ENCODE measurements at regions not wholly inside any gene's neighbourhood (a gene's known extent, or its start where the extent isn't known, plus 50 kb on each side); places are given as distances from the start of the nearest gene placed in this dataset.

DNA sequence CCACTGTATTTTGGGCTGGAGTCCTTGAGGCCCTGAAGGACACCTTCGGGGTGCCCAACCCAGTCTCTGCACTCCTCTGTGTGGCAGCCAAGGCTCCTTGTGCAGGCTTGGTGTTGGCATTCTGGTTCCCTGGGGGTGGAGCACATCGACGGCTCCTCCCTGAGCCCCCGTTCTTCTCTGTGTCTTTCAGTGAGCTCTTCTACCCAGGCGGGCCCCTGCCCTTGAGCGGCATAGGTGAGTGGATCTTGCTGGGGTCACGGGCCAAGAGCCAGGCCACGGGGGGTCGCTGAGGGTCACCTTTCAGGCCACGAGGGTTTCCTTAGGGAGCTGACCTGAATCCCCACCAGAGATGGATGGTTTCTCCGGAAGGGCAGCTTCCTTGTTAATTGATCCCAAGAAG is 234.8 kb downstream of the SNRPN start:
- DNase-seq (ENCODE audit: low read depth, low spot score) (no peak), FAIRE-seq (no peak)
- Histone ChIP-seq H3K79me2 (ENCODE audit: control insufficient read depth, insufficient read depth, low read length) (no peaks in the 10 kb centered on the region), H3K4me3 (replicated peaks in 1 of 3; ENCODE audit: insufficient read depth in 1 of 3, low read depth in 1 of 3, low read length in 3 of 3) (no peak overlapping the region), H3K27me3 (ENCODE audit: control insufficient read depth in 2 of 2, insufficient read depth in 2 of 2, low read length in 2 of 2) (no peaks in the 10 kb centered on the region), H3K9ac (replicated peaks; ENCODE audit: extremely low read depth, insufficient read depth, low read length) (no peak overlapping the region), H3K9me3 (replicated peaks; ENCODE audit: control insufficient read depth, insufficient read depth, low read length) (peaks cover 8% of the 10 kb centered on the region), H3K27ac (ENCODE audit: insufficient read depth, low read depth, low read length) (no peak overlapping the region), H4K20me1 (replicated peaks; ENCODE audit: control insufficient read depth, extremely low read depth, insufficient read depth, low read length) (no peaks in the 10 kb centered on the region), H3K4me2 (ENCODE audit: insufficient read depth, low read length) (no peak overlapping the region), H3K36me3 (ENCODE audit: control insufficient read depth in 2 of 2, extremely low read depth in 1 of 2, insufficient read depth in 2 of 2, low read length in 2 of 2) (no peaks in the 10 kb centered on the region), H3K9me1 (replicated peaks; ENCODE audit: control insufficient read depth, extremely low read depth, insufficient read depth, low read length) (no peaks in the 10 kb centered on the region), H2AFZ (ENCODE audit: low read depth, low read length) (no peak overlapping the region), H3K4me1 (ENCODE audit: control insufficient read depth, extremely low read depth, insufficient read depth, low read length) (no peaks in the 10 kb centered on the region)
- POLR2A ChIA-PET: no interaction called here
- CTCF ChIA-PET: no interaction called here
- BruUV-seq (replicated peaks): no TSS peak
- TF ChIP-seq MYC (IDR thresholded peaks at IDR 0.05; ENCODE audit: low read depth, low read length) (no peak), POLR2A (IDR thresholded peaks at IDR 0.05; ENCODE audit: low read depth, low read length) (no peak), EZH2 (IDR thresholded peaks at IDR 0.05; ENCODE audit: borderline replicate concordance, low read depth, low read length, severe bottlenecking) (no peak), POLR2AphosphoS5 (IDR thresholded peaks at IDR 0.05; ENCODE audit: insufficient read depth, low read depth, low read length) (no peak), GATA2 (IDR thresholded peaks at IDR 0.05; ENCODE audit: insufficient read depth, insufficient read length, low read depth, low read length) (no peak), FOS (IDR thresholded peaks at IDR 0.05; ENCODE audit: borderline replicate concordance, insufficient read depth, low read length) (no peak), JUN (IDR thresholded peaks at IDR 0.05; ENCODE audit: borderline replicate concordance, insufficient read depth, insufficient read length, low read depth) (no peak)
- TF ChIP-seq, protein P1, sequence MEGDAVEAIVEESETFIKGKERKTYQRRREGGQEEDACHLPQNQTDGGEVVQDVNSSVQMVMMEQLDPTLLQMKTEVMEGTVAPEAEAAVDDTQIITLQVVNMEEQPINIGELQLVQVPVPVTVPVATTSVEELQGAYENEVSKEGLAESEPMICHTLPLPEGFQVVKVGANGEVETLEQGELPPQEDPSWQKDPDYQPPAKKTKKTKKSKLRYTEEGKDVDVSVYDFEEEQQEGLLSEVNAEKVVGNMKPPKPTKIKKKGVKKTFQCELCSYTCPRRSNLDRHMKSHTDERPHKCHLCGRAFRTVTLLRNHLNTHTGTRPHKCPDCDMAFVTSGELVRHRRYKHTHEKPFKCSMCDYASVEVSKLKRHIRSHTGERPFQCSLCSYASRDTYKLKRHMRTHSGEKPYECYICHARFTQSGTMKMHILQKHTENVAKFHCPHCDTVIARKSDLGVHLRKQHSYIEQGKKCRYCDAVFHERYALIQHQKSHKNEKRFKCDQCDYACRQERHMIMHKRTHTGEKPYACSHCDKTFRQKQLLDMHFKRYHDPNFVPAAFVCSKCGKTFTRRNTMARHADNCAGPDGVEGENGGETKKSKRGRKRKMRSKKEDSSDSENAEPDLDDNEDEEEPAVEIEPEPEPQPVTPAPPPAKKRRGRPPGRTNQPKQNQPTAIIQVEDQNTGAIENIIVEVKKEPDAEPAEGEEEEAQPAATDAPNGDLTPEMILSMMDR (IDR thresholded peaks at IDR 0.05; ENCODE audit: extremely low read depth in 1 of 2, insufficient read depth in 1 of 2, low read depth in 1 of 2, low read length in 2 of 2): no peak
- TF ChIP-seq, protein P2, sequence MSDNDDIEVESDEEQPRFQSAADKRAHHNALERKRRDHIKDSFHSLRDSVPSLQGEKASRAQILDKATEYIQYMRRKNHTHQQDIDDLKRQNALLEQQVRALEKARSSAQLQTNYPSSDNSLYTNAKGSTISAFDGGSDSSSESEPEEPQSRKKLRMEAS (IDR thresholded peaks at IDR 0.05; ENCODE audit: insufficient read depth, insufficient read length): no peak
- intact Hi-C loops (cut with micrococcal nuclease) (no loop called here), dilution Hi-C loops (cut with MboI; ENCODE audit: extremely low pct_ligation_motif_present, low sequenced_read_pairs) (no loop called here)
